ENCODE measurements at regions not wholly inside any gene's neighbourhood (a gene's known extent, or its start where the extent isn't known, plus 50 kb on each side); places are given as distances from the start of the nearest gene placed in this dataset.

GRCh38 chr6:21997119-21998037 is 299.5 kb downstream of the PRL start:
- peak; percentile 63 for DNase-seq (ENCODE audit: low read depth)

GRCh38 chr6:21998582-21998981 is 298.3 kb downstream of the PRL start:
- no peak for DNase-seq (ENCODE audit: low read depth)

GRCh38 chr6:21999012-21999528 is 297.8 kb downstream of the PRL start:
- peak; percentile 84 for DNase-seq (ENCODE audit: low read depth)

- DNase-seq (ENCODE audit: low read depth), result no peak
Observed at GRCh38 chr6:21999741-22000140, 297.1 kb downstream of the PRL start.

- DNase-seq (ENCODE audit: low read depth), result no peak
Observed at GRCh38 chr6:22001396-22002027, 295.3 kb downstream of the PRL start.

DNA sequence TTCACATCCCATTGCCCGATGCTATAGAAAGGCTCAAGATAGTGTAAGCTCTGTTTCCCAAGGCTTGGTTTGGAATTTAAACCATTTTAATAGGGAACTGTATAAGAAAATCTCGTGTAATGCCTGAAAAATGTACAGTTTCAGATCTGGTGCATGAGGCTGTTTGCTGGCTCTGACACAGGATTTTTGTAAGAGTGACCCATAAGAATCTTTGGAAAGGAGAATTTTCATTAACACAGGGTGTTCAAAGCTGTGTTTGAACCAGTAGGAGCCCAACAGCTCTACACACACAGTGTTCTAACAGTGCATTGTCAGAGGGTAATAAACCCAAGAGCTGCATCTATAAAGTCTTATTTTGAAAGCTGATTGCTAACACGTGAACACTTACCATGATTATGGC is 293.5 kb downstream of the PRL start:
- DNase-seq (ENCODE audit: low read depth), result no peak

- DNase-seq (ENCODE audit: low read depth), result no peak
Observed at GRCh38 chr6:22006795-22007194, 290.0 kb downstream of the PRL start.

GRCh38 chr6:22007469-22007868 is 289.4 kb downstream of the PRL start:
- no peak for DNase-seq (ENCODE audit: low read depth)

- peak; percentile 34 for DNase-seq (ENCODE audit: low read depth)
Observed at GRCh38 chr6:22008248-22008836, 288.5 kb downstream of the PRL start.

GRCh38 chr6:22010102-22010501 is 286.7 kb downstream of the PRL start:
- DNase-seq (ENCODE audit: low read depth), result no peak

- DNase-seq (ENCODE audit: low read depth), result no peak
Observed at GRCh38 chr6:22015216-22015615, 281.6 kb downstream of the PRL start.

GRCh38 chr6:22015944-22016343 is 280.9 kb downstream of the PRL start:
- DNase-seq (ENCODE audit: low read depth), result no peak

DNA sequence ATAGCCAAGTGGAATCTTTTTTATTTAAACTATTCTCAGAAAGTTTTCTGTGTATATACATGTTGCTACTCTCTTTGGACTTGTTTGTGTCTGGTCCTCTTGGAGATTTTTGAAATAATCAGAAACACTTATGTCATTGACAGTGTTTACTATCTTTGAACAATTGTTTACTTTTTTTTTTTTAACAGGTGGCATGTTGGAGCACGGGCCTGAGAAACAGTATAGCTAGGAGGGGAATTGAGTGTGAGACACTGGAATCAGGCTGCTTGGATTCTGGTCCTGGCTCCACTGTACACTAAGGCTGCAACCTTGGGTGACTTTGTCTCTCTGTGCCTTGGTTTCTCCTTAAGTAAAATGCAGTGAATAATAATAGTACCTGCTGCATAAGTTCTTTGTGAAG is 279.6 kb downstream of the PRL start:
- DNase-seq (ENCODE audit: low read depth), result no peak

DNA sequence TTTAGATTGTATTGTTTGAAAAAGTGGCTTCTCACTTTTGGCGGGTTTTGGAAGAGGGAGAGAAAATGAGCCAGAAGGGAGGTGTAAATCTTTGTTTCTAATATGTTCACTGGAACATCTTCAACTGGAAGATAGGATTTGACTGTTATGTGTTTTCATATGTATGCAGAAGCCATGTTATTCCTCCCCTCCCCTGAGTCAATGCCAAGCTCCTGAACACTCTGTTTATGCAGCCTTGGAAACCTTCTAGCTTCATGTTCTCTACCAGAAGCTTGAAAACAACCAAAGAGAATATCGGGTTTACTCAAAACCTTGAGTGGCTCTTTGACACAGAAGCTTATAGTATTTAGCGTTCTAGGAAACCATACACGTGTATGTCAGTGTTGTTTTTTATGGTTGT is 279.1 kb downstream of the PRL start:
- no peak for DNase-seq (ENCODE audit: low read depth)

DNA sequence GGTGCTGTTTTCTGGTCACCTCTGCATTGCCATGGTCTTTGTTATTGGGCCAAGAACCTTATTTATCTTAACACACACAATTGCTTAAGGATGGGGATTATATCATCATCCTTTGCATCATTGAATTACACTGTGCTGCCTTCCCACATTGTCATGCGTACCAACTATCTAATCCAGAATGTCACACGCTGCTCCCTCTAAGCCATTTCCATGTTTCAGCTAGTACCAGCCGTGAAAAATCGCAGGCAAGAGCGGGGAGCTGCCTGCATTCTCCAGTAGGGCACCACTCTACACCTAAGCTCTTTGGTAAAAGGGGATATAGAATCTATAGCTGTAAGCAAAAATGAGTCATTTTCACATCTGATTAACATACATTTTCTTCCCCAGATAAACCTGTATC is 277.0 kb downstream of the PRL start:
- DNase-seq (ENCODE audit: low read depth), result no peak

DNA sequence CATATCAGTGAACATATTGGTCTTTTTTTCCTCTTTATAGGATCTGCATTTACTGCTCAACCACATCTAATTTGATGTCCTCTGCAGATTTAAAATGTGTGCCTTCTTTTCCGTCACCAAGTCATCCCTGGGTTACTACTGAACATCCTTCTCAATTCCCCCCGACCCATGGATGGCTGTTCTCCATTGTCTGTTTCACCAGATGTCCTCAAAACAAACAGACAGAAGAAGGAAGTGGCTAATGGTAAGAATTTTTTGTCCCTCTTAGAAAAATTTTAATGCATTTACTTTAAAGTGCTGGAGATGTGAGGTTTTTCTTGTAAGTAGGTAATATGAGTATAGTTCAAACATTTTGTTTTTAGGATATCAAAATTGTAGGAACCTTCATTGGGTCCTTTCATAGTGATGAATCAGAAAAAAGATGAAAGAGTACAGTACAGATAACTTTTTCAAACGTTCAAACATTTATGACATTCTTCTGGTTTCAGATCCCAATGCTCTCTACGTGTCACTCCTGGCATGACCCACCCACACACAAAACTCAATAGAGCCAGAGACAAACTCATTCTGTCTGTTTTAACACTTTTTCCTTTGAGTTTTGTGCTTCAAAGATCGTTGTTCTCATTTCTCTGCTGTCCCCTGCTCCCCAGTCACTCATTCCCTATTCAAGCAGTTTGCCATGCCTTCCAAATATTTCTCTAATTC is 276.4 kb downstream of the PRL start:
- no peak for DNase-seq (ENCODE audit: low read depth)

DNA sequence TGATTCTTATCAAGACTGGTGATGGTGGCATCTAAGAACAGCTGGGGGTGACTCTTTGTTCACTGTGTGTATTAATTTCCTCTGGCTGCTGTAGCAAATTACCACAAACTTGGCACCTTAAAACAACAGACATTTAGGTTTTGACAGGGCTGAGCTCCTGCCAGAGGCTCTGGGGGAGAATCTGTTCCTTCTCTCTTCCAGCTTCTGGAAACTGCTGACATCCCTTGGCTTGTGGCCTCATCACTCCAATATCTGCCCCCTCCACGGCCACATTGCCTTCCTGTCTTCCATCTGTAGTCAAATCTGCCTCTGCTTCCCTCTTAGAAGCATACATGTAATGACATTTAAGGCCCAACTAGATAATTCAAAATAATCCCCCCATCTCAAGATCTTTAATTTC is 274.9 kb downstream of the PRL start:
- DNase-seq (ENCODE audit: low read depth), result no peak

DNA sequence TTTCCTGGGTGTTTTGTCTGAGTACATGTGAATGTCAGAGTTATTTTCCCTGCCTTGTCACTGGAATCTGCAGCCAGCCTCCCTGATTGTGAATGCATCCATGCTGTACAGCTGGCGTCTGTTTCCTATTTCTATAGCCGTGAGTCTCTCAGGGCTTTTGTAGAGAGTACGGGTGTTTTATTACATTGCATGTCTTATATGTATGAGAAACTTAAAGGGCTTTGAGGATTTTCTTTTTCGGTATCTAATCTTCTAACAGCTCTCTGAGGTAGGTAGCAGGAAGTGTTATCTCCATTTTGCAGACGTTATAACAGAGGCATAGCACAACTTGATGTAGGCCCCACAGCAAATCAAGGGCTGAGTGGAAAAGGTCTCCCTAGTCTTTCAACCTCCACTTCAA is 272.9 kb downstream of the PRL start:
- DNase-seq (ENCODE audit: low read depth), result no peak

DNA sequence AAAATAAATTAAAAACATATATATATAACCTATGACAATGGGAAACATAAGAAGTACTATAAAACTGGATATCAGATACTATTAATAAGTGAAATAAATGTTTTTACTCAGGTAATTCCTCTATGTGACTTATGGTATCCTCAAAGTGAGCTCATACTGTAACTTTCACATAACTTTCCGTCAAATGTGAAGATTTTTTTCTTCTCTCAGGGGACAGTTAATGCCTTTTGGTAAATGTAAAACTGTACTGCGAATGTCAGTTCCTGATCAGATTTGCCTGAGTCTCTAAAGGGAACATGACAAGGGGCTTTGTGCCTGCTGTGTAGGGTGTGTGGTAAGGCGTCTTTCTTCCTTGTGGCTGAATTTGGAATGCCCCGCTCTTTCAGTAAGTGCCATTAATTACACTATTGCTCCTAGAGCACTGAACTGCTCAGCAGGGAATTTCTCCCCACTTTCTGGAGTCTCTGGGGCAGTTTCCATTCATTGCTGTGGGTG is 271.8 kb downstream of the PRL start:
- DNase-seq (ENCODE audit: low read depth), result no peak

- DNase-seq (ENCODE audit: low read depth), result peak; percentile 93
Observed at GRCh38 chr6:22025468-22026163, 271.2 kb downstream of the PRL start.

GRCh38 chr6:22026164-22026678 is 270.6 kb downstream of the PRL start:
- peak; percentile 22 for DNase-seq (ENCODE audit: low read depth)
